ENCODE measurements at regions not wholly inside any gene's neighbourhood (a gene's known extent, or its start where the extent isn't known, plus 50 kb on each side); places are given as distances from the start of the nearest gene placed in this dataset.

DNA sequence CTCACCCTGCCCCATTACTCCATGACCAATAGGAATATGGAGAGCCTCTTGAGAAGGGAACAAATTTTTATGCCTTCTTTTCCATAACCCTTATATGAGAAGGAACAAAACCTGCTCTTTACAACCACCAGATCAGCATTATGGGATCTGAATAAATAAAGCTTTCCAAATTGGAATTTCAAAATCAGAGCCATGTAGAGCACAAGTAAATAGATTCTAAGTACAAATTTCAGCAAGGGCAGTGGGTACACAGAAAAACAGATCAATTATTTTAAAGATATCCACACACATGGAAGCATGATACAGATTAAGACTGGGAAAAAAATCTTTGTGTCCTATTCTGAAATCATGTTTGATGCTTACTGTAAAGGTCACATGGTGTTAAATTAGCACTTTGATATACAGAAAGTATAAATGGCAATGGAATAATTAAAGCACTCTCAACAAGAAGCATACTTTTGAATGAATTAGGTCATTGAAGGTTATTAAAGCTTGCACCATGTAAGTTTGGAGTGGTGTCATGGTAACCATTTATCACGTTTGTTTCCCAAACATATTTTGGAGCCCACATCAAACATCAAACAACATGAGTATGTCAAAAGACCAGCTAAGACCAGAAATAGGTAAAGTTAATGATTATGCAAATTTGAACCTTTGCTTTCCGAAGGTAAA, 75.9 kb upstream of the AVPR1A start:
- H3K4me2 ChIP-seq (ENCODE audit: insufficient read depth, low read length): no peak overlapping the region
- no peak overlapping the region for H3K4me3 ChIP-seq (ENCODE audit: low read depth in 1 of 2, low read length in 2 of 2)
- H3K79me2 ChIP-seq (ENCODE audit: insufficient read depth, low read length): no peaks in the 10 kb centered on the region
- no peaks in the 10 kb centered on the region for H3K9me3 ChIP-seq (ENCODE audit: insufficient read depth, low read length, severe bottlenecking)
- H3K27me3 ChIP-seq (ENCODE audit: insufficient read depth, low read length, poor library complexity): no peaks in the 10 kb centered on the region
- H4K20me1 ChIP-seq (ENCODE audit: insufficient read depth, low read length): no peaks in the 10 kb centered on the region
- no peak overlapping the region for H3K27ac ChIP-seq (ENCODE audit: low read length)
- H3K4me1 ChIP-seq (ENCODE audit: insufficient read depth, low read length): no peaks in the 10 kb centered on the region
- no peaks in the 10 kb centered on the region for H3K36me3 ChIP-seq (ENCODE audit: insufficient read depth, low read length)
- H2AFZ ChIP-seq (ENCODE audit: low read depth, low read length): no peak overlapping the region
- DNase-seq (no peak), ATAC-seq (ENCODE audit: insufficient read depth, low read depth) (no peak)
- no peak overlapping the region for H3K9ac ChIP-seq (ENCODE audit: low read depth, low read length)
- TF ChIP-seq, protein P1, sequence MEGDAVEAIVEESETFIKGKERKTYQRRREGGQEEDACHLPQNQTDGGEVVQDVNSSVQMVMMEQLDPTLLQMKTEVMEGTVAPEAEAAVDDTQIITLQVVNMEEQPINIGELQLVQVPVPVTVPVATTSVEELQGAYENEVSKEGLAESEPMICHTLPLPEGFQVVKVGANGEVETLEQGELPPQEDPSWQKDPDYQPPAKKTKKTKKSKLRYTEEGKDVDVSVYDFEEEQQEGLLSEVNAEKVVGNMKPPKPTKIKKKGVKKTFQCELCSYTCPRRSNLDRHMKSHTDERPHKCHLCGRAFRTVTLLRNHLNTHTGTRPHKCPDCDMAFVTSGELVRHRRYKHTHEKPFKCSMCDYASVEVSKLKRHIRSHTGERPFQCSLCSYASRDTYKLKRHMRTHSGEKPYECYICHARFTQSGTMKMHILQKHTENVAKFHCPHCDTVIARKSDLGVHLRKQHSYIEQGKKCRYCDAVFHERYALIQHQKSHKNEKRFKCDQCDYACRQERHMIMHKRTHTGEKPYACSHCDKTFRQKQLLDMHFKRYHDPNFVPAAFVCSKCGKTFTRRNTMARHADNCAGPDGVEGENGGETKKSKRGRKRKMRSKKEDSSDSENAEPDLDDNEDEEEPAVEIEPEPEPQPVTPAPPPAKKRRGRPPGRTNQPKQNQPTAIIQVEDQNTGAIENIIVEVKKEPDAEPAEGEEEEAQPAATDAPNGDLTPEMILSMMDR (IDR thresholded peaks at IDR 0.05; ENCODE audit: borderline replicate concordance, extremely low read depth, low read length, poor library complexity, severe bottlenecking): no peak
- TF ChIP-seq EZH2 (IDR thresholded peaks at IDR 0.05; ENCODE audit: borderline replicate concordance, low read depth, low read length, severe bottlenecking): no peak

DNA sequence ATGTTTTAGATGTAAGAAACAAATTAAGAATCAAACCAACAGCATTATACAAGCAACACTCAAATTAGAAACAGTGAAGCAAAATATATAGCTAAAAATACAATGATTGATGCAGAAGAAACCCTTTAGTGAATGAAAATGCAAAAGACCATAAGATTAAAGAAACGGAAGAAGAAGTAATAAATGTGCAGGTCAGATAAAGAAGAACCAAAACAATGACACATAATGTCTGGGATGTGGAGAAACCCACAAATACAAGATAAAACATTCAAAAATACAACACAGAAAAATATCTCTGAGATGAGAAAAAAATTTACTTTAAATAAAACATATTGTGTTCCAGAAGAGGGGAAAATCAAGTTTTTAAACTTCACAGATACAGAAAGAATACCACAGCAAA, 73.4 kb upstream of the AVPR1A start:
- TF ChIP-seq, protein P1 (IDR thresholded peaks at IDR 0.05; ENCODE audit: borderline replicate concordance, extremely low read depth, low read length, poor library complexity, severe bottlenecking): no peak
- no peak for TF ChIP-seq EZH2 (IDR thresholded peaks at IDR 0.05; ENCODE audit: borderline replicate concordance, low read depth, low read length, severe bottlenecking)
- H3K4me3 ChIP-seq (ENCODE audit: low read depth in 1 of 2, low read length in 2 of 2): no peak overlapping the region

DNA sequence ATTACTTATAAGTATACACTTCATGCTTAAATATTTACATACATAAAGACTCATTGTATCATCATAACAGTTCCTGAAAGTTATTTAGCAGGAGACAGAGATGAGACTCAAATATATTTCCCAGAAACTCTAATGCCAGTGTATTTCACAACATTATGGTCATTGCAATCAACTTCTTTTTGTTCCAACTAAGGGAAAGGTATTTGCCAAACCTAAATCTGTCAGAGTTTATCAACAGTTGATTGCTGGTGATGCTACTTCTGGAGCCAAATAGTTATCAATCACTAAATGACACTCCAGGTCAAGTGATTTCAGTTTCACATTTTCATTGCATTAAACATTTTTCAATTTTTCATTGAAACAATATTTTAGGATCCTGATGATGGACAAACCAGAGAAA, 72.1 kb upstream of the AVPR1A start:
- Histone ChIP-seq H3K4me2 (ENCODE audit: insufficient read depth, low read length) (no peak overlapping the region), H3K36me3 (ENCODE audit: insufficient read depth, low read length) (no peaks in the 10 kb centered on the region), H3K9ac (ENCODE audit: low read depth, low read length) (no peak overlapping the region), H3K4me3 (ENCODE audit: low read depth in 1 of 2, low read length in 2 of 2) (no peak overlapping the region), H3K9me3 (ENCODE audit: insufficient read depth, low read length, severe bottlenecking) (no peaks in the 10 kb centered on the region), H4K20me1 (ENCODE audit: insufficient read depth, low read length) (no peaks in the 10 kb centered on the region), H3K27ac (ENCODE audit: low read length) (no peak overlapping the region), H3K27me3 (ENCODE audit: insufficient read depth, low read length, poor library complexity) (no peaks in the 10 kb centered on the region), H3K79me2 (ENCODE audit: insufficient read depth, low read length) (no peaks in the 10 kb centered on the region), H3K4me1 (ENCODE audit: insufficient read depth, low read length) (no peaks in the 10 kb centered on the region), H2AFZ (ENCODE audit: low read depth, low read length) (no peak overlapping the region)
- TF ChIP-seq EZH2 (IDR thresholded peaks at IDR 0.05; ENCODE audit: borderline replicate concordance, low read depth, low read length, severe bottlenecking): no peak
- TF ChIP-seq, protein P1 (IDR thresholded peaks at IDR 0.05; ENCODE audit: borderline replicate concordance, extremely low read depth, low read length, poor library complexity, severe bottlenecking): no peak
- ATAC-seq (ENCODE audit: insufficient read depth, low read depth) (no peak), DNase-seq (no peak)

More for the DNA sequence above, 73.4 kb upstream of the AVPR1A start:
- no peaks in the 10 kb centered on the region for H3K36me3 ChIP-seq (ENCODE audit: insufficient read depth, low read length)
- H3K79me2 ChIP-seq (ENCODE audit: insufficient read depth, low read length): no peaks in the 10 kb centered on the region
- H4K20me1 ChIP-seq (ENCODE audit: insufficient read depth, low read length): no peaks in the 10 kb centered on the region
- H3K4me2 ChIP-seq (ENCODE audit: insufficient read depth, low read length): no peak overlapping the region
- H3K9me3 ChIP-seq (ENCODE audit: insufficient read depth, low read length, severe bottlenecking): no peaks in the 10 kb centered on the region
- no peak overlapping the region for H3K9ac ChIP-seq (ENCODE audit: low read depth, low read length)
- H3K27ac ChIP-seq (ENCODE audit: low read length): no peak overlapping the region
- DNase-seq (no peak), ATAC-seq (ENCODE audit: insufficient read depth, low read depth) (no peak)
- H3K27me3 ChIP-seq (ENCODE audit: insufficient read depth, low read length, poor library complexity): no peaks in the 10 kb centered on the region
- no peak overlapping the region for H2AFZ ChIP-seq (ENCODE audit: low read depth, low read length)
- H3K4me1 ChIP-seq (ENCODE audit: insufficient read depth, low read length): no peaks in the 10 kb centered on the region

Measured in DND-41 (cell line).